H9 (cell line): ENCODE measurements at regions not wholly inside any gene's neighbourhood (a gene's known extent, or its start where the extent isn't known, plus 50 kb on each side); places are given as distances from the start of the nearest gene placed in this dataset.

Source experiments
- DNase-seq: peaks from one replicate; pipeline ENCODE4 v3.0.0-alpha.2; 2017
- H2AFZ ChIP-seq: one replicate; pipeline ENCODE4 v1.6.1; 2013; ENCODE audit warnings: mild to moderate bottlenecking, low read length, control low read depth, moderate library complexity
- H2AK5ac ChIP-seq: 2 replicates; pipeline ENCODE4 v1.6.1; 2013; ENCODE audit warnings: low read length, control low read depth, mixed read lengths; ENCODE audit not compliant: insufficient read length
- H2BK120ac ChIP-seq: one replicate; pipeline ENCODE4 v1.6.1; 2013; ENCODE audit warnings: low read depth, mild to moderate bottlenecking, low read length, control low read depth, inconsistent platforms; ENCODE audit not compliant: poor library complexity, severe bottlenecking
- H2BK12ac ChIP-seq: 2 replicates; pipeline ENCODE4 v1.6.1; 2013; ENCODE audit warnings: low read length, control low read depth, mixed read lengths, low read depth; ENCODE audit not compliant: insufficient read length
- H2BK15ac ChIP-seq: 2 replicates; pipeline ENCODE4 v1.6.1; 2013; ENCODE audit warnings: low read depth, low read length, control low read depth
- H2BK20ac ChIP-seq: one replicate; pipeline ENCODE4 v1.6.1; 2013; ENCODE audit warnings: low read depth, mild to moderate bottlenecking, low read length, control low read depth, inconsistent platforms; ENCODE audit not compliant: poor library complexity, severe bottlenecking
- H2BK5ac ChIP-seq: 2 replicates; pipeline ENCODE4 v1.6.1; 2013; ENCODE audit warnings: low read length, control low read depth, mixed read lengths; ENCODE audit not compliant: insufficient read length
- H3K14ac ChIP-seq: 2 replicates; pipeline ENCODE4 v1.6.1; 2013; ENCODE audit warnings: low read length, control low read depth; ENCODE audit not compliant: insufficient read depth
- H3K18ac ChIP-seq: 2 replicates; pipeline ENCODE4 v1.6.1; 2013; ENCODE audit warnings: low read depth, mild to moderate bottlenecking, mixed read lengths, low read length, control low read depth; ENCODE audit not compliant: insufficient read length
- H3K23ac ChIP-seq: 2 replicates; pipeline ENCODE4 v1.6.1; 2013; ENCODE audit warnings: low read length, control low read depth, mixed read lengths, low read depth; ENCODE audit not compliant: insufficient read length
- H3K23me2 ChIP-seq: 2 replicates; pipeline ENCODE4 v1.6.1; 2013; ENCODE audit warnings: low read depth, mild to moderate bottlenecking, mixed read lengths, low read length, control low read depth; ENCODE audit not compliant: insufficient read length, poor library complexity, severe bottlenecking
- H3K27ac ChIP-seq: 2 replicates; pipeline ENCODE4 v1.5.1; 2013; ENCODE audit warnings: low read length, control low read depth, mixed read lengths, low read depth; ENCODE audit not compliant: insufficient read length
- H3K27me3 ChIP-seq: 2 replicates; pipeline ENCODE4 v1.6.1; 2013; ENCODE audit warnings: low read length, control low read depth, inconsistent platforms; ENCODE audit not compliant: insufficient read depth
- H3K4ac ChIP-seq: 2 replicates; pipeline ENCODE4 v1.6.1; 2013; ENCODE audit warnings: low read depth, mild to moderate bottlenecking, control low read depth, inconsistent platforms, low read length, moderate library complexity
- H3K4me1 ChIP-seq: 2 replicates; pipeline ENCODE4 v1.6.1; 2013; ENCODE audit warnings: low read length, control low read depth, inconsistent platforms; ENCODE audit not compliant: insufficient read depth
- H3K4me2 ChIP-seq: 2 replicates; pipeline ENCODE4 v1.6.1; 2013; ENCODE audit warnings: low read length, control low read depth, mixed read lengths; ENCODE audit not compliant: insufficient read length, insufficient read depth
- H3K56ac ChIP-seq: 2 replicates; pipeline ENCODE4 v1.6.1; 2013; ENCODE audit warnings: low read depth, mild to moderate bottlenecking, mixed read lengths, low read length, control low read depth; ENCODE audit not compliant: insufficient read length
- H3K79me1 ChIP-seq: 2 replicates; pipeline ENCODE4 v1.6.1; 2013; ENCODE audit warnings: low read depth, mild to moderate bottlenecking, moderate library complexity, low read length, control low read depth, inconsistent platforms; ENCODE audit not compliant: insufficient read depth, poor library complexity, severe bottlenecking
- H3K79me2 ChIP-seq: 2 replicates; pipeline ENCODE4 v1.6.1; 2013; ENCODE audit warnings: low read length, control low read depth, inconsistent platforms; ENCODE audit not compliant: insufficient read depth
- H3K9ac ChIP-seq: 2 replicates; pipeline ENCODE4 v1.6.1; 2013; ENCODE audit warnings: low read length, control low read depth, mixed read lengths; ENCODE audit not compliant: insufficient read length; ENCODE audit errors: extremely low read depth
- H3K9me3 ChIP-seq: one replicate; pipeline ENCODE4 v1.6.1; 2013; ENCODE audit warnings: low read depth, low read length, inconsistent platforms; ENCODE audit not compliant: control insufficient read depth
- H3T11ph ChIP-seq: one replicate; pipeline ENCODE4 v1.6.1; 2013; ENCODE audit warnings: mild to moderate bottlenecking, low read length, control low read depth, inconsistent platforms
- H4K20me1 ChIP-seq: one replicate; pipeline ENCODE4 v1.6.1; 2013; ENCODE audit not compliant: control insufficient read depth, insufficient read length, insufficient read depth
- H4K5ac ChIP-seq: 2 replicates; pipeline ENCODE4 v1.6.1; 2013; ENCODE audit warnings: low read depth, mild to moderate bottlenecking, mixed read lengths, low read length, control low read depth; ENCODE audit not compliant: insufficient read length
- H4K8ac ChIP-seq: replicated peaks from 2 replicates; pipeline ENCODE4 v1.6.1; 2013; ENCODE audit warnings: low read length, control low read depth, mixed read lengths, low read depth; ENCODE audit not compliant: insufficient read length
- H4K91ac ChIP-seq: 2 replicates; pipeline ENCODE4 v1.6.1; 2013; ENCODE audit warnings: low read depth, mild to moderate bottlenecking, moderate library complexity, mixed read lengths, low read length, control low read depth; ENCODE audit not compliant: insufficient read length
- H3K27ac Mint-ChIP-seq, 3 experiments: 2 replicates in 2 of 3; 3 replicates in 1 of 3; pipeline ENCODE4 v1.8.0; 2020 to 2021; ENCODE audit warnings: mixed read lengths in 3 of 3, mild to moderate bottlenecking in 1 of 3, moderate library complexity in 1 of 3
- H3K27me3 Mint-ChIP-seq: 2 replicates; pipeline ENCODE4 v1.8.0; 2021; ENCODE audit warnings: low read depth, mild to moderate bottlenecking, moderate library complexity, mixed read lengths
- H3K36me3 Mint-ChIP-seq, 3 experiments: 2 replicates in 2 of 3; 3 replicates in 1 of 3; pipeline ENCODE4 v1.8.0; 2020 to 2021; ENCODE audit warnings: low read depth in 3 of 3, mixed read lengths in 3 of 3; ENCODE audit not compliant: insufficient read depth in 1 of 3
- H3K4me1 Mint-ChIP-seq, 2 experiments: 2 replicates each; pipeline ENCODE4 v1.8.0; 2020; ENCODE audit warnings: mixed read lengths in 2 of 2
- H3K4me3 Mint-ChIP-seq, 2 experiments: 2 replicates in 1 of 2; 3 replicates in 1 of 2; pipeline ENCODE4 v1.8.0; 2020 to 2021; ENCODE audit warnings: mild to moderate bottlenecking in 2 of 2, mixed read lengths in 2 of 2, moderate library complexity in 1 of 2
- H3K9me3 Mint-ChIP-seq, 2 experiments: 2 replicates in 1 of 2; 3 replicates in 1 of 2; pipeline ENCODE4 v1.8.0; 2020; ENCODE audit warnings: mild to moderate bottlenecking in 2 of 2, mixed read lengths in 2 of 2, moderate library complexity in 1 of 2
- WGBS: extraction: QIAGEN DNeasy Blood & Tissue Kit; methylation state at CpG from one replicate; pipeline ENCODE4 v1.1.7; 2013; ENCODE audit warnings: missing lambda C conversion rate, low lambda C conversion rate, mixed read lengths; ENCODE audit not compliant: insufficient read length; ENCODE audit errors: extremely low coverage; 5-methylcytosine and 5-hydroxymethylcytosine counted together
- TF ChIP-seq, protein P1 (sequence below): fragments of 200-600 bp; sonication (generic); conservative IDR thresholded peaks from 3 replicates; pipeline ENCODE4 v1.8.0; 2021; ENCODE audit warnings: antibody characterized with exemption, mild to moderate bottlenecking

DNA sequence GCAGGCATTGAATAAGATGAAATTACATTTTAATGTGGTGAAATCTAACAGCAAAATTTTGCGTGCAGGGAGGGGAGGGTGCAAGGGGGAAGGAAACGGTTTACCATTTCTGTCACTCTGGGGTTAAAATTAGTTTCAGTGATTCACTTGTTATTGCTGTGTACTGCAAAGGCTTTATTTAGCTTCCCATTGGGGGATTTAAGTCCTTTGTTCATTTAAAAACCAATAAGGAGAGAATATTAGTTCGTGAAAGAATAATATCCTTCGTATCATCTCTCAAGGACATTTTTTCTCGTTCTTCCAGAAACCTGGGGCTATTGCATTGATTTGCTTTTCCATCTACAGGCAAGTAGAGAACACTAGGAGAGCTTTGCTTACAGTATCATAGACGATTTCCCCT lies 667.8 kb upstream of the RGMB start:
- Mint-ChIP-seq H3K27me3 (no peaks in the 10 kb centered on the region), H3K9me3 (no peaks in the 10 kb centered on the region), H3K36me3 (no peaks in the 10 kb centered on the region), H3K4me1 (no peaks in the 10 kb centered on the region), H3K4me3 (no peak overlapping the region), H3K27ac (no peak overlapping the region)
- Histone ChIP-seq H3K27me3 (no peaks in the 10 kb centered on the region), H4K20me1 (no peaks in the 10 kb centered on the region), H4K5ac (no peak overlapping the region), H3K27ac (no peak overlapping the region), H3K4me1 (no peaks in the 10 kb centered on the region), H3K14ac (no peak overlapping the region), H3K23me2 (no peaks in the 10 kb centered on the region), H3K4ac (no peak overlapping the region), H2BK20ac (no peak overlapping the region), H2AK5ac (no peak overlapping the region), H3K9me3 (no peaks in the 10 kb centered on the region), H2BK12ac (no peak overlapping the region), H2BK120ac (no peak overlapping the region), H3K56ac (no peak overlapping the region), H3T11ph (no peak overlapping the region), H3K23ac (no peak overlapping the region), H2AFZ (no peak overlapping the region), H2BK15ac (no peak overlapping the region), H3K79me1 (no peaks in the 10 kb centered on the region), H3K18ac (no peak overlapping the region), H2BK5ac (no peak overlapping the region), H3K79me2 (no peaks in the 10 kb centered on the region), H3K4me2 (no peak overlapping the region), H4K91ac (no peak overlapping the region), H3K9ac (no peak overlapping the region), H4K8ac (no peak overlapping the region)
- no peak for DNase-seq
- TF ChIP-seq, protein P1, sequence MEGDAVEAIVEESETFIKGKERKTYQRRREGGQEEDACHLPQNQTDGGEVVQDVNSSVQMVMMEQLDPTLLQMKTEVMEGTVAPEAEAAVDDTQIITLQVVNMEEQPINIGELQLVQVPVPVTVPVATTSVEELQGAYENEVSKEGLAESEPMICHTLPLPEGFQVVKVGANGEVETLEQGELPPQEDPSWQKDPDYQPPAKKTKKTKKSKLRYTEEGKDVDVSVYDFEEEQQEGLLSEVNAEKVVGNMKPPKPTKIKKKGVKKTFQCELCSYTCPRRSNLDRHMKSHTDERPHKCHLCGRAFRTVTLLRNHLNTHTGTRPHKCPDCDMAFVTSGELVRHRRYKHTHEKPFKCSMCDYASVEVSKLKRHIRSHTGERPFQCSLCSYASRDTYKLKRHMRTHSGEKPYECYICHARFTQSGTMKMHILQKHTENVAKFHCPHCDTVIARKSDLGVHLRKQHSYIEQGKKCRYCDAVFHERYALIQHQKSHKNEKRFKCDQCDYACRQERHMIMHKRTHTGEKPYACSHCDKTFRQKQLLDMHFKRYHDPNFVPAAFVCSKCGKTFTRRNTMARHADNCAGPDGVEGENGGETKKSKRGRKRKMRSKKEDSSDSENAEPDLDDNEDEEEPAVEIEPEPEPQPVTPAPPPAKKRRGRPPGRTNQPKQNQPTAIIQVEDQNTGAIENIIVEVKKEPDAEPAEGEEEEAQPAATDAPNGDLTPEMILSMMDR, result no peak
- no CpG with 5 or more reads among the region's 6 CpGs for WGBS
